Esophagus muscularis mucosa (tissue), 2 donors: ENCODE measurements at regions not wholly inside any gene's neighbourhood (a gene's known extent, or its start where the extent isn't known, plus 50 kb on each side); places are given as distances from the start of the nearest gene placed in this dataset.

Experiments
- POLR2A ChIP-seq: fragments of 450-650 bp; IDR thresholded peaks from one replicate; pipeline ENCODE4 v1.6.1; 2017; ENCODE audit warnings: antibody characterized with exemption, moderate library complexity, mild to moderate bottlenecking, low read depth
- POLR2AphosphoS5 ChIP-seq, 2 donors: sonication (generic); formaldehyde crosslinking; IDR thresholded peaks; one replicate each; pipeline ENCODE4 v1.6.1; 2017; ENCODE audit warnings: antibody characterized with exemption in 2 of 2

DNA sequence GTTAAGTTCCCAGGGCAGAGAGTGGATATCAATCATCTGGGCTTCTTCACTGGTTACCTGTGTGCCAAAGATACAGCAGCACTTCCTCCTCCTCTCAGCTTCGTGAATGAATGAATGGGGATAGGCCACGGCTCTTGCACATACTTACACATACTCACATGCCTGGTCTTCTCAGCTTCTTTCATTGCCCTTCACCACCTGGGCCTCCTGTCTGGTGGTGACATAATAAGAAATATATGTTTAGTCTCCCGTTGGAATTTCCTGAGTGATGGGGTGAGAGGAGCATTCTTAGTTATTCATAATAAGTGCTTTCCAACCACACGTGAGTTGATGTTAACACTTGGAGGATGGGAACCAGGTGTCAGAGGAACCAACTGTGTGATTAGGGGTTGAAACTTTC is 268.1 kb upstream of the RMST start:
- TF ChIP-seq POLR2A = no peak
- TF ChIP-seq POLR2AphosphoS5 (IDR thresholded peaks at IDR 0.05) = no peak
